ENCODE measurements at regions not wholly inside any gene's neighbourhood (a gene's known extent, or its start where the extent isn't known, plus 50 kb on each side); places are given as distances from the start of the nearest gene placed in this dataset.

GRCh38 chr5:98403131-98403530 is 370.3 kb upstream of the RGMB start:
- TF ChIP-seq TAF1 (IDR thresholded peaks at IDR 0.05; ENCODE audit: borderline replicate concordance, insufficient read depth, low read length) (no peak), FOXP2 (optimal IDR thresholded peaks at IDR 0.05; ENCODE audit: borderline replicate concordance, extremely low read depth, extremely low read length, insufficient read depth) (no peak), SIN3A (IDR thresholded peaks at IDR 0.05; ENCODE audit: borderline replicate concordance, insufficient read depth, low read length) (no peak)

- TF ChIP-seq POLR2AphosphoS5 (IDR thresholded peaks at IDR 0.05; ENCODE audit: low read depth, low read length), result no peak
Observed at GRCh38 chr5:98414938-98415337, 358.5 kb upstream of the RGMB start.

GRCh38 chr5:98415663-98416062 is 357.8 kb upstream of the RGMB start:
- TF ChIP-seq REST (IDR thresholded peaks at IDR 0.05; ENCODE audit: insufficient read depth in 1 of 2, low read depth in 2 of 2, low read length in 2 of 2), result no peak
- TF ChIP-seq TAF1 (IDR thresholded peaks at IDR 0.05; ENCODE audit: borderline replicate concordance, insufficient read depth, low read length), result no peak
- no peak for TF ChIP-seq FOXP2 (optimal IDR thresholded peaks at IDR 0.05; ENCODE audit: borderline replicate concordance, extremely low read depth, extremely low read length, insufficient read depth)
- no peak for TF ChIP-seq POLR2AphosphoS5 (IDR thresholded peaks at IDR 0.05; ENCODE audit: low read depth, low read length)
- TF ChIP-seq SIN3A (IDR thresholded peaks at IDR 0.05; ENCODE audit: borderline replicate concordance, insufficient read depth, low read length), result no peak

- no peak for TF ChIP-seq REST (IDR thresholded peaks at IDR 0.05; ENCODE audit: insufficient read depth in 1 of 2, low read depth in 2 of 2, low read length in 2 of 2)
- no peak for TF ChIP-seq POLR2AphosphoS5 (IDR thresholded peaks at IDR 0.05; ENCODE audit: low read depth, low read length)
- TF ChIP-seq FOXP2 (optimal IDR thresholded peaks at IDR 0.05; ENCODE audit: borderline replicate concordance, extremely low read depth, extremely low read length, insufficient read depth), result no peak
- TF ChIP-seq TAF1 (IDR thresholded peaks at IDR 0.05; ENCODE audit: borderline replicate concordance, insufficient read depth, low read length), result no peak
Observed at GRCh38 chr5:98416541-98416940, 356.9 kb upstream of the RGMB start.

- TF ChIP-seq POLR2AphosphoS5 (IDR thresholded peaks at IDR 0.05; ENCODE audit: low read depth, low read length), result no peak
- TF ChIP-seq TAF1 (IDR thresholded peaks at IDR 0.05; ENCODE audit: borderline replicate concordance, insufficient read depth, low read length), result no peak
- no peak for TF ChIP-seq FOXP2 (optimal IDR thresholded peaks at IDR 0.05; ENCODE audit: borderline replicate concordance, extremely low read depth, extremely low read length, insufficient read depth)
- TF ChIP-seq SIN3A (IDR thresholded peaks at IDR 0.05; ENCODE audit: borderline replicate concordance, insufficient read depth, low read length), result no peak
- TF ChIP-seq REST (IDR thresholded peaks at IDR 0.05; ENCODE audit: insufficient read depth in 1 of 2, low read depth in 2 of 2, low read length in 2 of 2), result no peak
Observed at GRCh38 chr5:98419825-98420224, 353.6 kb upstream of the RGMB start.

GRCh38 chr5:98424681-98425450 is 348.6 kb upstream of the RGMB start:
- TF ChIP-seq POLR2AphosphoS5 (IDR thresholded peaks at IDR 0.05; ENCODE audit: low read depth, low read length), result no peak
- TF ChIP-seq SIN3A (IDR thresholded peaks at IDR 0.05; ENCODE audit: borderline replicate concordance, insufficient read depth, low read length), result no peak
- no peak for TF ChIP-seq REST (IDR thresholded peaks at IDR 0.05; ENCODE audit: insufficient read depth in 1 of 2, low read depth in 2 of 2, low read length in 2 of 2)
- TF ChIP-seq TAF1 (IDR thresholded peaks at IDR 0.05; ENCODE audit: borderline replicate concordance, insufficient read depth, low read length), result no peak
